RWPE1 (cell line): ENCODE measurements at regions not wholly inside any gene's neighbourhood (a gene's known extent, or its start where the extent isn't known, plus 50 kb on each side); places are given as distances from the start of the nearest gene placed in this dataset.

Experiments used
- CTCF ChIA-PET: fragments of 350-600 bp; sonication (Branson Sonifier 250); formaldehyde crosslinking; extraction: SDS; loops from one replicate; lab custom pipeline; 2021; lab: Yijun Ruan, JAX
- POLR2A ChIA-PET: fragments of 400-600 bp; formaldehyde crosslinking; extraction: SDS; loops from one replicate; lab custom pipeline; 2020; ENCODE audit warnings: antibody characterized with exemption; ENCODE audit not compliant: low non-redundant PET; lab: Yijun Ruan, JAX
- DNase-seq: peaks from one replicate; pipeline ENCODE4 v3.0.0; 2012; ENCODE audit warnings: low spot score
- H3K27ac ChIP-seq: fragments of 450-650 bp; 2 replicates; pipeline ENCODE4 v1.5.1; 2017
- TF ChIP-seq, protein P1 (sequence below): fragments of 450-650 bp; conservative IDR thresholded peaks from 2 replicates; pipeline ENCODE4 v1.5.1; 2017; ENCODE audit warnings: low read depth, mild to moderate bottlenecking

DNA sequence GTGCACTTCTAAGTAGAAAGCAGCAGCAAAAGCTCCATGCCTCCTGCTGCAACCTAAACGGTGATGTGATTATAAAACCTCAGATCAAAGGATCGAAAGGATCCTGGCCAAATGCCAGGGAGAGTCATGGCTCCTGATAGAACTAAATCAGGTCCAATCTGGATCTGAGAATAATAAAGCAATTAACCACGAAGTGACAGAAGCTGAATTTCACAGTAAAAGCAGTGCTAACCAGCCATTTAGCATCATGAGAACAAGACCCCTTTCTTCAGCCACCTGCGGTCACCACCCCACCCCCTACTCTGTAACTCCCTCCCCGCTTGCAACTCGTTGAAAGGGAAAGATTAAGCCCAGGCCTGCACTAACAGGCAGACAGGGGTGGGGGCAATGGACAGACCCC, 748.7 kb downstream of the BCL11A start:
- TF ChIP-seq, protein P1, sequence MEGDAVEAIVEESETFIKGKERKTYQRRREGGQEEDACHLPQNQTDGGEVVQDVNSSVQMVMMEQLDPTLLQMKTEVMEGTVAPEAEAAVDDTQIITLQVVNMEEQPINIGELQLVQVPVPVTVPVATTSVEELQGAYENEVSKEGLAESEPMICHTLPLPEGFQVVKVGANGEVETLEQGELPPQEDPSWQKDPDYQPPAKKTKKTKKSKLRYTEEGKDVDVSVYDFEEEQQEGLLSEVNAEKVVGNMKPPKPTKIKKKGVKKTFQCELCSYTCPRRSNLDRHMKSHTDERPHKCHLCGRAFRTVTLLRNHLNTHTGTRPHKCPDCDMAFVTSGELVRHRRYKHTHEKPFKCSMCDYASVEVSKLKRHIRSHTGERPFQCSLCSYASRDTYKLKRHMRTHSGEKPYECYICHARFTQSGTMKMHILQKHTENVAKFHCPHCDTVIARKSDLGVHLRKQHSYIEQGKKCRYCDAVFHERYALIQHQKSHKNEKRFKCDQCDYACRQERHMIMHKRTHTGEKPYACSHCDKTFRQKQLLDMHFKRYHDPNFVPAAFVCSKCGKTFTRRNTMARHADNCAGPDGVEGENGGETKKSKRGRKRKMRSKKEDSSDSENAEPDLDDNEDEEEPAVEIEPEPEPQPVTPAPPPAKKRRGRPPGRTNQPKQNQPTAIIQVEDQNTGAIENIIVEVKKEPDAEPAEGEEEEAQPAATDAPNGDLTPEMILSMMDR, result no peak
- no peak for DNase-seq
- CTCF ChIA-PET, result no interaction called here
- POLR2A ChIA-PET, result no interaction called here
- no peak overlapping the region for H3K27ac ChIP-seq

GRCh38 chr2:59803586-59803985, 749.9 kb downstream of the BCL11A start:
- TF ChIP-seq, protein P1, result no peak
- H3K27ac ChIP-seq, result no peak overlapping the region
- POLR2A ChIA-PET, result no interaction called here
- no peak for DNase-seq
- CTCF ChIA-PET, result no interaction called here

DNA sequence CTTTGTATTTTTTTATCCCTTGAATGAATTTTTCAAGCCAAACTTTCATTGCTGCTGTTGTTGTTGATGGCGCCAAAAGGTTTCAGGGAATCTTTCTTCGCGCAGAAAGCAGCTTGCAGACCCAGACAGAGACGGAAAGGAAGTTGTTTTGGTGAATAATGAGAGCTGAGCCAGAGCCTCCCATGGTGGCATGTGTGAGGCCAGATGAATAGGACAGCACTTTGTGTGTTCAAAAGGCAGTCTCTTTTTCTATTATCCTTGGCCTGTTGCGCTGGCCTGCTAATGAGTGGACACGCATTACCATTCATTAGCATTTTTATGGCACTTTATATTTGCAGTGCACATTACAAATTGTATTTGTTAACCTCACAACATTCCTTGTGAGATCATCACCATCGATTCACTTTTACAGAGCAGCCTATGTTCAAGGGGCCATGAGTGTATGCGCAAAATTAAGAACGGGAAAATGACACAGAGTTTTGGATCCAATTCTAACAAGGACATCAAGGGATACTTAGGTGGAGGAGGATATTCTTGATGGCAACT, 754.7 kb downstream of the BCL11A start:
- POLR2A ChIA-PET, result no interaction called here
- TF ChIP-seq, protein P1, result no peak
- H3K27ac ChIP-seq, result no peak overlapping the region
- DNase-seq, result no peak
- CTCF ChIA-PET, result no interaction called here

GRCh38 chr2:59791004-59791618, 762.3 kb downstream of the BCL11A start:
- no peak for DNase-seq
- CTCF ChIA-PET, result no interaction called here
- TF ChIP-seq, protein P1, result no peak
- POLR2A ChIA-PET, result no interaction called here
- H3K27ac ChIP-seq, result no peak overlapping the region

GRCh38 chr2:59790186-59791003, 763.1 kb downstream of the BCL11A start:
- DNase-seq, result no peak
- no peak overlapping the region for H3K27ac ChIP-seq
- TF ChIP-seq, protein P1, result no peak
- POLR2A ChIA-PET, result no interaction called here
- CTCF ChIA-PET, result no interaction called here

DNA sequence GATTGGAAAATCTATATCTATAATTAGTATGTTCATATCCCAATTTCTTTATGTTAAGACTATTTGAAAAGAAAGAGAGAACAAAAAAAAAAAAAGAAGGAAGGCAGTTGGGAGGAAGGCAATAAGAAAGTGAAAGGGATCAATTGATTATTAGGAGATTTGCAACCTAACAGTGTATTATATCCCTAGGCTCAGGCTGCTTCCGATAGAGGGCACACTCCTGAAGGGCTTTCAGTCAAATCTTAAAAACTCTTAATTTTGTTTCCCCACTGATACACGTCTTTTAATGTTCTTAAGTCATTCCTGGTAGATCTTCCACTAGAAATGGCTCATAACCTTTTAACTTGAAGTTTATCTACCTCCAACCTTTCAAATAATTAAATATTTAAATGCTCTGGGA, 763.9 kb downstream of the BCL11A start:
- TF ChIP-seq, protein P1, result no peak
- ChIA-PET CTCF (no interaction called here), POLR2A (no interaction called here)
- H3K27ac ChIP-seq, result no peak overlapping the region
- no peak for DNase-seq
